OCI-LY1 (cell line): ENCODE measurements at regions not wholly inside any gene's neighbourhood (a gene's known extent, or its start where the extent isn't known, plus 50 kb on each side); places are given as distances from the start of the nearest gene placed in this dataset.

ENCODE experiments used
- H2AFZ ChIP-seq: fragments of 200-600 bp; sonication (generic), shearing (Covaris generic); 2 replicates; pipeline ENCODE4 v1.6.0; 2014; ENCODE audit warnings: antibody characterized with exemption, mild to moderate bottlenecking, low read length
- H3F3A ChIP-seq: fragments of 200-600 bp; sonication (generic), shearing (Covaris generic); 2 replicates; pipeline ENCODE4 v1.6.0; 2014; ENCODE audit warnings: mild to moderate bottlenecking, antibody characterized with exemption, low read length, moderate library complexity; ENCODE audit not compliant: insufficient read depth
- H3K27ac ChIP-seq: fragments of 200-600 bp; sonication (generic); 2 replicates; pipeline ENCODE4 v1.5.1; 2014; ENCODE audit warnings: low read length, mixed run types, mild to moderate bottlenecking, low read depth; ENCODE audit not compliant: poor library complexity, severe bottlenecking
- H3K27me3 ChIP-seq: fragments of 200-600 bp; sonication (generic); 2 replicates; pipeline ENCODE4 v1.6.0; 2014; ENCODE audit warnings: antibody characterized with exemption, mild to moderate bottlenecking, low read length, moderate library complexity; ENCODE audit not compliant: insufficient read depth
- H3K36me3 ChIP-seq: fragments of 200-600 bp; sonication (generic); 2 replicates; pipeline ENCODE4 v1.6.1; 2014; ENCODE audit warnings: mild to moderate bottlenecking, antibody characterized with exemption, low read length, moderate library complexity, mixed read lengths; ENCODE audit not compliant: insufficient read depth
- H3K4me1 ChIP-seq: fragments of 200-600 bp; sonication (generic); 2 replicates; pipeline ENCODE4 v1.5.1; 2014; ENCODE audit warnings: mild to moderate bottlenecking, low read length, moderate library complexity; ENCODE audit not compliant: insufficient read depth, severe bottlenecking
- H3K4me2 ChIP-seq: fragments of 200-600 bp; sonication (generic), shearing (Covaris generic); 2 replicates; pipeline ENCODE4 v1.6.1; 2014; ENCODE audit warnings: low read length
- H3K4me3 ChIP-seq: fragments of 200-600 bp; sonication (generic); 2 replicates; pipeline ENCODE4 v1.5.1; 2014; ENCODE audit warnings: low read length, low read depth, mild to moderate bottlenecking, mixed read lengths; ENCODE audit not compliant: poor library complexity, severe bottlenecking
- H3K79me2 ChIP-seq: fragments of 200-600 bp; shearing (Covaris generic); 2 replicates; pipeline ENCODE4 v1.6.1; 2016; ENCODE audit warnings: mixed run types, low read length, mixed read lengths; ENCODE audit not compliant: insufficient read depth
- H3K9ac ChIP-seq: fragments of 200-600 bp; sonication (generic), shearing (Covaris generic); 2 replicates; pipeline ENCODE4 v1.6.1; 2014; ENCODE audit warnings: mild to moderate bottlenecking, low read length, mixed read lengths
- H3K9me2 ChIP-seq: fragments of 200-600 bp; sonication (generic), shearing (Covaris generic); 2 replicates; pipeline ENCODE4 v1.6.1; 2014; ENCODE audit warnings: low read depth, mild to moderate bottlenecking, low read length, mixed read lengths
- H3K9me3 ChIP-seq: fragments of 200-600 bp; shearing (Covaris generic); 2 replicates; pipeline ENCODE4 v1.6.1; 2014; ENCODE audit warnings: low read length, mixed read lengths
- H4K20me1 ChIP-seq: fragments of 200-600 bp; sonication (generic), shearing (Covaris generic); 2 replicates; pipeline ENCODE4 v1.6.0; 2016; ENCODE audit warnings: mild to moderate bottlenecking, low read length; ENCODE audit not compliant: insufficient read depth
- CTCF ChIP-seq: fragments of 200-600 bp; sonication (generic), shearing (Covaris generic); IDR thresholded peaks from 2 replicates; pipeline ENCODE4 v1.5.1; 2017; ENCODE audit warnings: mild to moderate bottlenecking, antibody characterized with exemption, low read length, moderate library complexity, mixed read lengths
- EZH2 ChIP-seq: fragments of 200-600 bp; sonication (generic), shearing (Covaris generic); IDR thresholded peaks from 2 replicates; pipeline ENCODE4 v1.8.0; 2017; ENCODE audit warnings: borderline replicate concordance, mixed run types, mild to moderate bottlenecking, antibody characterized with exemption, low read length, moderate library complexity, mixed read lengths

GRCh38 chr2:217365656-217366055, 505.8 kb upstream of the TNP1 start:
- H3K79me2 ChIP-seq = no peaks in the 10 kb centered on the region
- H3K27me3 ChIP-seq = no peaks in the 10 kb centered on the region
- no peaks in the 10 kb centered on the region for H3K9me2 ChIP-seq
- H3K4me2 ChIP-seq = no peak overlapping the region
- H3K9me3 ChIP-seq = no peaks in the 10 kb centered on the region
- TF ChIP-seq CTCF (no peak), EZH2 (no peak)
- H4K20me1 ChIP-seq = no peaks in the 10 kb centered on the region
- H3F3A ChIP-seq = no peaks in the 10 kb centered on the region
- H3K4me3 ChIP-seq = no peak overlapping the region
- no peaks in the 10 kb centered on the region for H3K36me3 ChIP-seq
- H3K9ac ChIP-seq = no peak overlapping the region
- H3K27ac ChIP-seq = no peak overlapping the region
- H3K4me1 ChIP-seq = no peaks in the 10 kb centered on the region
- no peak overlapping the region for H2AFZ ChIP-seq

GRCh38 chr2:217364224-217364623, 504.4 kb upstream of the TNP1 start:
- no peaks in the 10 kb centered on the region for H3K27me3 ChIP-seq
- H3K27ac ChIP-seq = no peak overlapping the region
- H3K4me1 ChIP-seq = no peaks in the 10 kb centered on the region
- TF ChIP-seq CTCF (no peak), EZH2 (no peak)
- H3K4me3 ChIP-seq = no peak overlapping the region
- no peaks in the 10 kb centered on the region for H3K9me3 ChIP-seq
- no peaks in the 10 kb centered on the region for H3K9me2 ChIP-seq
- no peak overlapping the region for H3K4me2 ChIP-seq
- H3K36me3 ChIP-seq = no peaks in the 10 kb centered on the region
- no peaks in the 10 kb centered on the region for H4K20me1 ChIP-seq
- H3K79me2 ChIP-seq = no peaks in the 10 kb centered on the region
- no peak overlapping the region for H2AFZ ChIP-seq
- no peaks in the 10 kb centered on the region for H3F3A ChIP-seq
- no peak overlapping the region for H3K9ac ChIP-seq

GRCh38 chr2:217363470-217363869, 503.6 kb upstream of the TNP1 start:
- H3F3A ChIP-seq = no peaks in the 10 kb centered on the region
- no peaks in the 10 kb centered on the region for H3K4me1 ChIP-seq
- H3K9me2 ChIP-seq = no peaks in the 10 kb centered on the region
- no peak for TF ChIP-seq EZH2
- TF ChIP-seq CTCF = no peak
- no peak overlapping the region for H3K9ac ChIP-seq
- no peak overlapping the region for H2AFZ ChIP-seq
- no peak overlapping the region for H3K4me3 ChIP-seq
- H3K27ac ChIP-seq = no peak overlapping the region
- no peaks in the 10 kb centered on the region for H4K20me1 ChIP-seq
- no peaks in the 10 kb centered on the region for H3K36me3 ChIP-seq
- H3K27me3 ChIP-seq = no peaks in the 10 kb centered on the region
- no peak overlapping the region for H3K4me2 ChIP-seq
- no peaks in the 10 kb centered on the region for H3K79me2 ChIP-seq
- no peaks in the 10 kb centered on the region for H3K9me3 ChIP-seq
